ENCODE measurements at regions not wholly inside any gene's neighbourhood (a gene's known extent, or its start where the extent isn't known, plus 50 kb on each side); places are given as distances from the start of the nearest gene placed in this dataset.

DNA sequence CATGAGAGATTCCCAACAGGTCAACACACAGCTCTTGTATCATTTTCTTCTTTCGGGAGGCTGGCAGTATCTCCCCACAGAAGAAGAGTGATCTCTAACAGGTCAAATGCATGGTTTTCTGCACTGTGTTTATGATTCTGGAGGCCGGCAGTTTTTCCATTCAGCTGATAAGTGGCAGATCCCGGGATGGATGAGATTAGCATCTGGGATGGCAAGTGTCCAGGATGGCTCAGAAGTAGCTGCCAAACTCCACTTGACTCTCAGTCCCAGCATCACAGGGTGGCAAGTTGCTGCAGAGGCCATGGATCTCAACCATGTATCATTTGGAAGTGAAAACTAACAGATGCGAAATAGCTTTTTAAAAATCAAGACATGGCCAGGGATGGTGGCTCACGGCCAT lies 97.8 kb upstream of the SLC44A1 start:
- no peak for DNase-seq (ENCODE audit: low read depth)

DNA sequence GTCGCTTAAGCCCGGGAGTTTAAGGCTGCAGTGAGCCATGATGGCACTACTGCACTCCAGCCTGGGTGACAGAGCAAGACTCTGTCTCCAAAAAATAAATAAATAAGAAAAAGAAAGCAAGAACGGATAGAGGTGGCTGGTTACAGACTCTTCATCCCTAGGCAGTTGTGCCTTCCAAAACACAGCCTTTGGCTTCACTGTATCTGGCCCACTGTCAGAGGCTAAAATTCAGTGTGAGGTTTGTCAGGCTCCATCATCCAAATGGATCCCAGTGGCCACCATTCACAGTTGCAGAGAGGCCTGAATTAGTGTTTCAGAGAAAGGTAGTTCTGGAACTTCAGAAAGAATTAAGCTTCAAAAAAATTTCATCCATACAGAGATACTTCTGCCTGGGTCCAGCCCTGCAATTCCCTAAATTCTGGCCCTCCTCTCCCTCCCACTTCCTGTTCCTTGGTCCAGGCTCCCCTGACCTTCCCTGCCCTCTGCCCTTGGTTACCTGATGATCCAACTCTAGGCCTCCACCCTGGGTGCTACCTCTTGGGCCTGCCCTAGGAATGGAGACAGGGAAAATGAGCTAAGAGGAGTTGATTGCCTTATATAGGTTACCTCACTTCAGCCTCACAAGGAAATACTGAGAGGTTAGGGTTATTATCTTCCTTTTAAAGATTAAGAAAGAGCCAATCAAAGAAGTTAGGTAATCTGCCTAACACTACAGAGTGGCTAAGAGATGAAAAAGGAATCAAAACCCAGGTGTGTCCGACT lies 97.2 kb upstream of the SLC44A1 start:
- DNase-seq (ENCODE audit: low read depth) = no peak

DNA sequence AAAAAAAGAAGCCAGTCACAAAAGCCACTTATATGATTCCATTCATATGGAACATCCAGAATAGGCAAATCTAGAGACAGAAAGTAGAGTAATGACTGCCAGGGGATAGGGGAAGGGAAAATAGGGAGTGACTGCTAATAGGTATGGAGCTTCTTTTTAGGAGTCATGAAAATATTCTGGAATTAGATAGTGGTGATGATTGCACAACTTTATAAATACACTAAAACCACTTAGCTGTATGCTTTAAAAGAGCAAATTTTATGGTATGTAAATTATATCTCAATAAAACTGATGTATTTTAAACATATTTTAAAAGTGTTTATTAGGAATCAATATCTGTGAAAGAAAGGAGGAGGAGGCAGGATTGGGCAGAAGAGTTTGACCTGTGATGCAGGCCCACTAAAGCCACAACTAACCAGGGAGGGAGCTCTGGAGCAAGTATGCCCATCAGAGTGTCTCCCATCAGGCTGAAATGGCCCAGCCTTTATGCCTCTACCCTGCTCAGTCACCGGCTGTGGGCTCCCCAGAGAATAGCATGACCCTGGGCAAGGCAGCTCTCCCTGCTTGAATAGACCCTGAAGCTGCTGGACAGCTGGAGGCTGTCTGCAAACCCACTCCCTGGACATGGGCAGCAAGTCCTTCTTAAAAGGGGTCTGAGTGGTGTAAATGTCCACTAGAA lies 96.0 kb upstream of the SLC44A1 start:
- no peak for DNase-seq (ENCODE audit: low read depth)

DNA sequence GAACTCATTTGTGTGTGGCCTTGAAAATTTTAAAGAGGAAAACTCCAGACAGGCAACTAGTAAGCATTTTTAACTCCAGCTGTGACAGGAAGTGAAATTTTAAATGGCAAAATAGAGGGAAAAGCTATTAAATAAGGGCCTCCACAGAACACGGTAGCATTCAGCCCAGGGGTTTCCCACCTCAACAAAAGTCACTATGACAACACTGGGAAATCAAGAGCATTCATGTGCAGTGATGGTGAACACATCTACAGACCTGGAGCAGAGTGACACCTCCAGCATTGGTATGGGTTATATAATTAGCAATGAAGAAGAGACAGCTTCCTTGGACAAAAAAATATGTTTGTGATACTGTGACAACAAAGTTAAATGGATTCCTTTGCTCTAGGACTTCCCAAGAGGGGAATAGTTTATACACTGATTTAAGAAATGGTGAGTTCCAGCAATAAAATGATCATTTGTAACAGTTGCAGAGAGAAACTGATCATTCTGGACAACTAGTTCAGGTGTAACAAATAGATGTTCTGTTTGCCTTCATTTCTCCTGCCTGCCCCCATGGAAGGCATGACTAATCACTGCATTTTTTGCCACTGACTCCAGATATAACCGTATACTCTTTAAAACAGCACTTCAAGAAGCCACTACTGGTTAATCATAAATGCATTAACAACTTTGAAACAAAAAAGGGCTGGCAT lies 93.3 kb upstream of the SLC44A1 start:
- no peak for DNase-seq (ENCODE audit: low read depth)

DNA sequence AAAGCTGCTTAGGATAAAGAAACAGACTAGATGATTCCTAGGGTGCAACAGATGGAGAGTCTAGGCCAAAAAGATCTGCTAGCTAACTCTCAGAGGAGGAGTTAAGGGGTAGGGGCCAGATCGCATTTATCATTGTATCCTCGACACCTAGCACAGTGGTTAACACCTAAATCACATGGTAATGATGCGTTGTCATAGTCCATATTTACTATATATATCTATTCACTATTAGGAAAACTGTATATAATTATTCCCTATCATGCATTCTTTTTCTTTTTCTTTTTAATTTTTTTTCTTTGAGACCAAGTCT lies 92.8 kb upstream of the SLC44A1 start:
- DNase-seq (ENCODE audit: low read depth) = no peak

GRCh38 chr9:105154723-105155191 lies 89.7 kb upstream of the SLC44A1 start:
- DNase-seq (ENCODE audit: low read depth) = no peak

- DNase-seq (ENCODE audit: low read depth) = peak; percentile 64
Observed at GRCh38 chr9:105157171-105157583, 87.3 kb upstream of the SLC44A1 start.

DNA sequence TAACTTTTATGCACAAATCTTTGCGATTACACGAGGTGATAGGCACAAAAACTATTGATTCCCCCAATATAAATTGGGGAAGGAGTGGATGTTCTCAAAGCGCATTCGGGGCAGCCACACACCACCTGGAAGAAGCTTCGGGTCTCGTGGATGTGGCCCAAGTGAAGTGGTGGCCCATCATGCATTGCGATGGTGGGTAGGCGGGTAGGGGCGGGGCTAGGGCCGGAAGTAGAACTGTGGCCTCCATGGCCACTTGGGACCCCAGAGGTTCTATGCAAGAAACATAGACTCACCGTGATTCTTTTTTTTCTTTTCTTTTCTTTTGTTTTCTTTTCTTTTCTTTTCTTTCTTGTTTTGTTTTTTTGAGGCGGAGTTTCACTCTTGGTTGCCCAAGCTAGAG lies 86.4 kb upstream of the SLC44A1 start:
- no peak for DNase-seq (ENCODE audit: low read depth)

DNA sequence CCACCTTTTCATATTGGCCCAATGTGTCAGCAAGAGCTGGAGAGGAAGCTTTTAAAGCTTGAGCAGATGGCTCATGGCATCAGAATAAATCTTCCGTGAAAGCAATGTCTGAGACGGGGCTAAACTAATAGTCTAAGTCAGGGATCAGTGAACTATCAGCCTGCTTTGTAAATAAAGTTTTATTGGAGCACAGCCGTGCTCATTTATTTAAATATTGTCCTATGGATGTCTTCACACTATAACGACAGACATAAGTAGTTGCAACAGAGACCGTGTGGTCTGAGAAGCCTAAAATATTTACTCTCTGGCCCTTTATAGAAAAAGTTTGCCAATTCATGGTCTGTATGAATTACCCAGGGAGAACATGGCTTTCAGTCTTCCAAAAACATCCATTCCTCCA lies 85.6 kb upstream of the SLC44A1 start:
- DNase-seq (ENCODE audit: low read depth) = no peak

DNA sequence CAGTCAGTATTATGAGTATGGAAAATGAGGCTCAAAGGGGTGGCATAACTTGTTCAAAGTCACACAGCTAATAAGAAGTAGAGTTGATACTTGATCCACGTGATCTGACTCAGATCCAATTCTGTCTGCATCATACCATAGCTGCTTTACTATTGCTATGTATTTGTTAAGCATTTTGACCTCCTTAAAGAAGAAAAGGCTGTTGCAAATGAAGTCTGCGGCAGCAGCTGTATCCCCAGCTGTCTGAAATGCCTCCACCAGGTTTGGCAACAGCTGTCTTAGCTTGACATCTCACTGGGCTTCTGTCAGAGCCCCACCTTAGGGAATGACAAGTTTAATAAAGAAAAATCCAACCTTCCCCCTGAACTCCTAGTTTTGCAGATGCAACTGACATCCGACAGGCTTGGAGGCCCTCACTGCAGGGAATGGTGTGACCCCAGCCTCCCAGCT lies 75.6 kb upstream of the SLC44A1 start:
- no peak for DNase-seq (ENCODE audit: low read depth)

DNA sequence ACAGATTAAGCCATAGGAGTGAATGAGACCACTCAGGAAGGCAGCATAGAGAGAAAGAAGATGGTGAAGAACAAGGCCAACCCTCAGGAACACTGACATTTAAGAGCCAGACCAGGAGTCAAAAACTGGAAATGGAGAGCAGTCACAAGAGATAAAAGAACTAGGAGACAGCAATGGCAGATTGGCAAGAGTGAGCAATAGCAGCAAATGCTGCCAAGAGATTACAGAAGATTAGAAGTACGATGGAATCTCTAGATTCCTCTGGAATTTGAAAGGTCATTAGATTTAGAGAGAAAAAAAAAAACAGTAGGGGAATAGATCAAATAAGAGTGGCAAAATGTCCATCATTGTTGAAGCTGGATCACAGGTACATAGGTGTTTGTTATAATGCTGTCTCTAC lies 73.4 kb upstream of the SLC44A1 start:
- DNase-seq (ENCODE audit: low read depth) = no peak

GRCh38 chr9:105171589-105171988 lies 72.9 kb upstream of the SLC44A1 start:
- DNase-seq (ENCODE audit: low read depth) = no peak

DNA sequence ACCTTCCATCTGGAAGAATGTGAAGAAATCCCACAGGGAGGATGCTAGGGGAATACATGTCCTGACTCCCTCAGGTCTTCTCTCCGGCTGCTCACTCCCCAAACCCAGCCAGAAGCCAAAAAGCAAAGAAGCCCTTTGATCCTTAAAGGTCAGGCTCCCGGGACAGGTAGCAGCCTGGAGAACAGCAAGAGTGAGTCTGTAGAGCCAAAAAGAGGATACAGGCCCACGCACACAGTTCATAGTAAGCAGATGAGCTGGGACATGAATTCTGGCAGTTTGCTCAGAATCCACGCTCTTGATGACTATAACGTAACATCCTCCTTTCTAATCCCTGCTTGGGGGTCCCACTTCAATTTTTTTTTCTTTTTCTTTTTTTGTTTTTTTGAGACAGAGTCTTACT lies 72.0 kb upstream of the SLC44A1 start:
- DNase-seq (ENCODE audit: low read depth) = no peak

- DNase-seq (ENCODE audit: low read depth) = no peak
Observed at GRCh38 chr9:105173306-105173705, 71.1 kb upstream of the SLC44A1 start.

- DNase-seq (ENCODE audit: low read depth) = no peak
Observed at GRCh38 chr9:105173826-105174225, 70.6 kb upstream of the SLC44A1 start.

DNA sequence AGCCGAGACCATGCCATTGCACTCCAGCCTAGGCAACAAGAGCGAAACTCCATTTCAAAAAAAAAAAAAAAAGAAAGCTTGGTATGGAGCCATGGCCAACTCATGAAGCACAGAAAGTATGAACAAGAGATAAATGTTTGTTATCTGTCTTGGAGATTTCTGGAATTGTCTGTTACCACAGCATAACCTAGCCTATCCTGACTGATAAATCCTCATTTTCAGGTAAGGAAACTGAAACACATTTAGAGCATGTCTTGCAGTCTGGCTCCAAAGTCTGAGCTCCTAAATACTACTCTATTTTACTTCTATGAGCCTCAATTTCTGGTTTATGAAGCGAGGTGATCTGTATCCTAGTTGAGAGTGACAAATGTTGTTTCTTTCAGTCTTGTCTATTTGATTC lies 68.3 kb upstream of the SLC44A1 start:
- no peak for DNase-seq (ENCODE audit: low read depth)

GRCh38 chr9:105178076-105178475 lies 66.4 kb upstream of the SLC44A1 start:
- DNase-seq (ENCODE audit: low read depth) = no peak

- DNase-seq (ENCODE audit: low read depth) = peak; percentile 77
Observed at GRCh38 chr9:105187781-105188180, 56.7 kb upstream of the SLC44A1 start.

DNA sequence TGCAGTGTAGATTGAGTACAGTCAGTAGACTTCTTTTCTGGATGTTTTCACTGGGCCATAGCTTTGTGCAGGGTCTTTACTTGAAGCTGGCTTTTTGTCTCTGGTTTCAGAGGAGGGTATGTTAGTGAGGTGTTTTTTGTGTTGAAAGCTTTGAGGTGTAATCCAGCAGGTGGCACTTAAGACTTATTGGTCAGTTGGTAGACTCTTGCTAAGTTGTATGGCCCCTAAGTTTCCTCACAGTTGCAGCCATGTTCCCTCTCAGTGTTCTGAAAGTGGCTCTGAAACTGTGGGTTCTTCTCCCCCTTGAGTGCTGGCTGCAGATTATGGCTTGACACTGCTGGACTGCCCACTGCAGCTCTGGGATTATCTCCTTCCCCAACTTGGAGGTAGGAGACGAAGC lies 55.7 kb upstream of the SLC44A1 start:
- no peak for DNase-seq (ENCODE audit: low read depth)

DNA sequence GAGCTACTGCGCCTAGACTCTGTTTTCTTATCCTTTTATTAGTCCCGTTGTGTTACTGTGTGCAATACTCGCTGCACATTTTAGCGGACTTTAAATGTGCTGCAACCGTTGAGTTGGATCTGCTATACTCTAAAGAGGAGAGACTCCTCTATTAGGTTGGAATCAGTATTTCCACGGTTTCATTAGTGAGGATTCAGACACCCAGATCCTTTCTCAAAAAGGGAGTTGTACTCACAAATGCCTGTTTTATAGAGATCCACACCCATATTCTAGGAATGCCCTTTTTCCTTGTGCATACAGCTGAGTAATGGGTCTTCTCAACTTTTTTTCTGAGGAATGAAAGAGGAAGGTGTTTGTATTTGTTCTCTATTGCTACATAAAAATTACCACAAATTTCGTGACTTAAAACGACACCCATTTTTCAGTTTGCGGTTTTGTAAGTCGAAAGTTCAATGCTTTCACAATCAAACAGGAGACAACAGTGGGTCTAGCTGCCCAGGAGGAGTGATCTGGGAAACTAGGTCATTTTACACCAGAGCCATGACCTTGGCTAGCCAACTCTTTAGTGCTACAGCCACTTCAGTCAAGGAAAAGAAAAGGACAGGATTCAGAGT lies 52.8 kb upstream of the SLC44A1 start:
- no peak for DNase-seq (ENCODE audit: low read depth)

- no peak for DNase-seq (ENCODE audit: low read depth)
Observed at GRCh38 chr9:105193560-105193959, 50.9 kb upstream of the SLC44A1 start.

DNA sequence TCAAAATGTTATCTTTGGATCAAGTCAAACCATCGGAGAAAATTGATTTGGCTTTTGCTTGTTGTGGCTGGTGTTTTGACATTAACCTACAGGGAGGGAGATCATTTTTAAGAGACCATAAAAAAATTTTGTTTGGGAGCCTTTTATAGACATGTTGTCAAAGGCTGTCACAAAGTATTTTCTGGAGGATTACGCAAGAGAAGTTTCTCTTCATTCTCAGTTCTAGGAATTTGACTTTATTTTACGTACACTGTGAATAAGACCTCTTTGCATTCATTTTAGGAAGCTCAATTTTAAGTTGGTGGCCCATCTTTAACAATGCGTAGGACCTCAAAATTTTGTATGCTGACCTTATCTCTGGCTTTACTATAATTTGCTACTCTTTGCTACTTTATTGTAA lies 50.2 kb upstream of the SLC44A1 start:
- DNase-seq (ENCODE audit: low read depth) = no peak
